H1 (cell line): ENCODE measurements at regions not wholly inside any gene's neighbourhood (a gene's known extent, or its start where the extent isn't known, plus 50 kb on each side); places are given as distances from the start of the nearest gene placed in this dataset.

ENCODE experiments used
- JUND ChIP-seq: IDR thresholded peaks from 2 replicates; pipeline ENCODE4 v1.6.1; 2011; ENCODE audit warnings: mild to moderate bottlenecking, improper control_type of control experiment, low read length
- RFX5 ChIP-seq: IDR thresholded peaks from 2 replicates; pipeline ENCODE4 v1.6.1; 2011; ENCODE audit warnings: low read depth, low read length, improper control_type of control experiment, borderline replicate concordance

- TF ChIP-seq JUND, result no peak
- TF ChIP-seq RFX5, result no peak
- TF ChIP-seq, all 59 proteins: peak for 0
These were observed 201.2 kb downstream of the MSX2 start (continued) for GRCh38 chr5:174925586-174925985.
